Activated naive CD4-positive, alpha-beta T cell treated with anti-CD3 and anti-CD28 coated beads for 36 hours (primary cell): ENCODE measurements at regions not wholly inside any gene's neighbourhood (a gene's known extent, or its start where the extent isn't known, plus 50 kb on each side); places are given as distances from the start of the nearest gene placed in this dataset.

ENCODE experiments used
- CTCF ChIA-PET: fragments of 350-600 bp; sonication (Branson Sonifier 250); formaldehyde crosslinking; loops from one replicate; lab custom pipeline; 2021; ENCODE audit warnings: antibody characterized with exemption; lab: Charles Lee
- DNase-seq: peaks from one replicate; pipeline ENCODE4 v3.0.0-alpha.2; 2020
- H3K27ac Mint-ChIP-seq: one replicate; pipeline ENCODE4 v1.8.0; 2021; ENCODE audit warnings: mild to moderate bottlenecking, mixed read lengths
- H3K27me3 Mint-ChIP-seq: one replicate; pipeline ENCODE4 v1.8.0; 2021; ENCODE audit warnings: low read depth, mixed read lengths
- H3K36me3 Mint-ChIP-seq: one replicate; pipeline ENCODE4 v1.8.0; 2021; ENCODE audit warnings: low read depth, mixed read lengths
- H3K4me1 Mint-ChIP-seq: one replicate; pipeline ENCODE4 v1.8.0; 2021; ENCODE audit warnings: low read depth, mixed read lengths
- H3K4me3 Mint-ChIP-seq: one replicate; pipeline ENCODE4 v1.8.0; 2021; ENCODE audit warnings: mild to moderate bottlenecking, moderate library complexity, mixed read lengths
- H3K9me3 Mint-ChIP-seq: one replicate; pipeline ENCODE4 v1.8.0; 2021; ENCODE audit warnings: mixed read lengths
- intact Hi-C: fragments of 100-400 bp; cut with micrococcal nuclease; formaldehyde crosslinking; loops from one replicate; pipeline ENCODE4 v1.15.1; 2023

- Mint-ChIP-seq H3K9me3 (peaks cover 9% of the 10 kb centered on the region), H3K36me3 (no peaks in the 10 kb centered on the region), H3K27ac (no peak overlapping the region), H3K4me1 (no peaks in the 10 kb centered on the region), H3K4me3 (no peak overlapping the region), H3K27me3 (no peaks in the 10 kb centered on the region)
- no peak for DNase-seq
- CTCF ChIA-PET, result no interaction called here
- intact Hi-C loops, result no loop called here
These were observed 680.7 kb upstream of the ID4 start for GRCh38 chr6:19156443-19156842.

- Mint-ChIP-seq H3K4me3 (no peak overlapping the region), H3K4me1 (no peaks in the 10 kb centered on the region), H3K27ac (no peak overlapping the region), H3K9me3 (peaks cover 5% of the 10 kb centered on the region), H3K36me3 (no peaks in the 10 kb centered on the region), H3K27me3 (no peaks in the 10 kb centered on the region)
- no peak for DNase-seq
- intact Hi-C loops, result no loop called here
- CTCF ChIA-PET, result no interaction called here
These were observed 679.7 kb upstream of the ID4 start for GRCh38 chr6:19157486-19157885.

- no peaks in the 10 kb centered on the region for H3K27me3 Mint-ChIP-seq
- intact Hi-C loops, result no loop called here
- peaks cover 3% of the 10 kb centered on the region for H3K9me3 Mint-ChIP-seq
- H3K4me3 Mint-ChIP-seq, result no peak overlapping the region
- no peaks in the 10 kb centered on the region for H3K36me3 Mint-ChIP-seq
- no peaks in the 10 kb centered on the region for H3K4me1 Mint-ChIP-seq
- CTCF ChIA-PET, result interaction anchor here (0.6 kb wide), 1 partner anchor 49 kb away, joined by 4 read pairs; no protein-coding TSS in a partner anchor
- no peak for DNase-seq
- no peak overlapping the region for H3K27ac Mint-ChIP-seq
These were observed 678.6 kb upstream of the ID4 start for GRCh38 chr6:19158586-19158985.

- Mint-ChIP-seq H3K9me3 (peaks cover 3% of the 10 kb centered on the region), H3K27ac (no peak overlapping the region), H3K4me1 (no peaks in the 10 kb centered on the region), H3K27me3 (no peaks in the 10 kb centered on the region), H3K4me3 (no peak overlapping the region), H3K36me3 (no peaks in the 10 kb centered on the region)
- intact Hi-C loops, result no loop called here
- CTCF ChIA-PET, result no interaction called here
- DNase-seq, result no peak
These were observed 678.1 kb upstream of the ID4 start for GRCh38 chr6:19159089-19159488.

GRCh38 chr6:19159561-19159960 lies 677.6 kb upstream of the ID4 start:
- DNase-seq, result no peak
- intact Hi-C loops, result no loop called here
- CTCF ChIA-PET, result no interaction called here
- Mint-ChIP-seq H3K4me1 (no peaks in the 10 kb centered on the region), H3K36me3 (no peaks in the 10 kb centered on the region), H3K4me3 (no peak overlapping the region), H3K27me3 (no peaks in the 10 kb centered on the region), H3K9me3 (no peaks in the 10 kb centered on the region), H3K27ac (no peak overlapping the region)

- Mint-ChIP-seq H3K4me1 (no peaks in the 10 kb centered on the region), H3K36me3 (no peaks in the 10 kb centered on the region), H3K27ac (no peak overlapping the region), H3K4me3 (no peak overlapping the region), H3K9me3 (peaks cover 2% of the 10 kb centered on the region), H3K27me3 (no peaks in the 10 kb centered on the region)
- intact Hi-C loops, result no loop called here
- CTCF ChIA-PET, result no interaction called here
- no peak for DNase-seq
These were observed 677.0 kb upstream of the ID4 start for GRCh38 chr6:19160081-19160730.

GRCh38 chr6:19167251-19167650 lies 669.9 kb upstream of the ID4 start:
- CTCF ChIA-PET, result no interaction called here
- Mint-ChIP-seq H3K27ac (no peak overlapping the region), H3K27me3 (no peaks in the 10 kb centered on the region), H3K4me3 (no peak overlapping the region), H3K9me3 (peaks cover 3% of the 10 kb centered on the region), H3K4me1 (no peaks in the 10 kb centered on the region), H3K36me3 (no peaks in the 10 kb centered on the region)
- intact Hi-C loops, result no loop called here
- DNase-seq, result no peak

GRCh38 chr6:19169366-19169765 lies 667.8 kb upstream of the ID4 start:
- no peak for DNase-seq
- CTCF ChIA-PET, result no interaction called here
- H3K4me3 Mint-ChIP-seq, result no peak overlapping the region
- intact Hi-C loops, result no loop called here
- no peak overlapping the region for H3K27ac Mint-ChIP-seq
- no peaks in the 10 kb centered on the region for H3K36me3 Mint-ChIP-seq
- H3K9me3 Mint-ChIP-seq, result peaks cover 6% of the 10 kb centered on the region
- no peaks in the 10 kb centered on the region for H3K4me1 Mint-ChIP-seq
- H3K27me3 Mint-ChIP-seq, result no peaks in the 10 kb centered on the region

GRCh38 chr6:19175023-19175422 lies 662.1 kb upstream of the ID4 start:
- CTCF ChIA-PET, result no interaction called here
- Mint-ChIP-seq H3K4me3 (no peak overlapping the region), H3K36me3 (no peaks in the 10 kb centered on the region), H3K27ac (no peak overlapping the region), H3K9me3 (peaks cover 14% of the 10 kb centered on the region), H3K4me1 (no peaks in the 10 kb centered on the region), H3K27me3 (no peaks in the 10 kb centered on the region)
- DNase-seq, result no peak
- intact Hi-C loops, result no loop called here

- CTCF ChIA-PET, result no interaction called here
These were observed 656.7 kb upstream of the ID4 start for GRCh38 chr6:19180348-19181072.

GRCh38 chr6:19181211-19181610 lies 656.0 kb upstream of the ID4 start:
- H3K27me3 Mint-ChIP-seq, result no peaks in the 10 kb centered on the region
- no peak for DNase-seq
- CTCF ChIA-PET, result no interaction called here

More at GRCh38 chr6:19180348-19181072, 656.7 kb upstream of the ID4 start:
- Mint-ChIP-seq H3K9me3 (peaks cover 18% of the 10 kb centered on the region), H3K4me3 (no peak overlapping the region), H3K4me1 (no peaks in the 10 kb centered on the region), H3K36me3 (no peaks in the 10 kb centered on the region), H3K27me3 (no peaks in the 10 kb centered on the region), H3K27ac (no peak overlapping the region)
- intact Hi-C loops, result no loop called here
- DNase-seq, result no peak

GRCh38 chr6:19193624-19194023 lies 643.5 kb upstream of the ID4 start:
- CTCF ChIA-PET, result no interaction called here
- no peak overlapping the region for H3K4me3 Mint-ChIP-seq
- no peaks in the 10 kb centered on the region for H3K36me3 Mint-ChIP-seq
- H3K9me3 Mint-ChIP-seq, result peaks cover 1% of the 10 kb centered on the region
- no peaks in the 10 kb centered on the region for H3K27me3 Mint-ChIP-seq
- intact Hi-C loops, result no loop called here
- H3K4me1 Mint-ChIP-seq, result no peaks in the 10 kb centered on the region
- no peak overlapping the region for H3K27ac Mint-ChIP-seq
- no peak for DNase-seq

More at GRCh38 chr6:19181211-19181610, 656.0 kb upstream of the ID4 start:
- Mint-ChIP-seq H3K27ac (no peak overlapping the region), H3K36me3 (no peaks in the 10 kb centered on the region), H3K9me3 (peaks cover 18% of the 10 kb centered on the region), H3K4me3 (no peak overlapping the region), H3K4me1 (no peaks in the 10 kb centered on the region)
- intact Hi-C loops, result no loop called here

- DNase-seq, result no peak
- Mint-ChIP-seq H3K4me1 (no peaks in the 10 kb centered on the region), H3K9me3 (peaks cover 12% of the 10 kb centered on the region), H3K4me3 (no peak overlapping the region), H3K27ac (no peak overlapping the region), H3K27me3 (no peaks in the 10 kb centered on the region), H3K36me3 (no peaks in the 10 kb centered on the region)
- intact Hi-C loops, result no loop called here
- CTCF ChIA-PET, result interaction anchor here (0.6 kb wide), 1 partner anchor 388 kb away, joined by 3 read pairs; no protein-coding TSS in a partner anchor
These were observed 632.7 kb upstream of the ID4 start for GRCh38 chr6:19204445-19204844.
